Thymus (tissue), 11 donors: ENCODE measurements at regions not wholly inside any gene's neighbourhood (a gene's known extent, or its start where the extent isn't known, plus 50 kb on each side); places are given as distances from the start of the nearest gene placed in this dataset.

Source experiments
- DNase-seq, 9 donors: peaks; one replicate each; pipeline ENCODE4 v3.0.0-alpha.2; 2013; ENCODE audit warnings: low spot score in 9 of 9, low read depth in 6 of 9, missing footprints in 1 of 9
- H3K27ac ChIP-seq, 2 donors: one replicate each; pipeline ENCODE4 v1.5.1; 2013; ENCODE audit warnings: control low read depth in 1 of 2, low read depth in 1 of 2, low read length in 1 of 2, mild to moderate bottlenecking in 1 of 2, moderate library complexity in 1 of 2
- H3K27me3 ChIP-seq, 2 donors: one replicate each; pipeline ENCODE4 v1.5.1; 2013; ENCODE audit warnings: low read length in 1 of 2; ENCODE audit not compliant: control insufficient read depth in 2 of 2, insufficient read depth in 1 of 2
- H3K36me3 ChIP-seq, 2 donors: one replicate each; pipeline ENCODE4 v1.5.1; 2013; ENCODE audit warnings: low read length in 1 of 2, mild to moderate bottlenecking in 1 of 2, moderate library complexity in 1 of 2; ENCODE audit not compliant: control insufficient read depth in 2 of 2, insufficient read depth in 2 of 2
- H3K4me1 ChIP-seq, 2 donors: one replicate each; pipeline ENCODE4 v1.5.1; 2013; ENCODE audit warnings: low read length in 2 of 2; ENCODE audit not compliant: control insufficient read depth in 2 of 2, insufficient read depth in 2 of 2
- H3K4me3 ChIP-seq, 2 donors: one replicate each; pipeline ENCODE4 v1.5.1; 2013; ENCODE audit warnings: low read length in 2 of 2, control low read depth in 1 of 2, mild to moderate bottlenecking in 1 of 2
- H3K9me3 ChIP-seq, 2 donors: one replicate each; pipeline ENCODE4 v1.5.1; 2013; ENCODE audit warnings: low read length in 1 of 2, mild to moderate bottlenecking in 1 of 2; ENCODE audit not compliant: control insufficient read depth in 2 of 2, insufficient read depth in 1 of 2
- WGBS: extraction: QIAGEN DNeasy Blood & Tissue Kit; methylation state at CpG from one replicate; pipeline ENCODE4 v1.1.7; 2013; 5-methylcytosine and 5-hydroxymethylcytosine counted together
- donor health status: healthy.

GRCh38 chr13:73599232-73600128 is 534.7 kb downstream of the KLF12 start:
- DNase-seq: no peak
- no peaks in the 10 kb centered on the region for H3K36me3 ChIP-seq
- H3K27me3 ChIP-seq: no peaks in the 10 kb centered on the region
- no peaks in the 10 kb centered on the region for H3K9me3 ChIP-seq
- no peaks in the 10 kb centered on the region for H3K4me1 ChIP-seq
- 92% methylated on average over 9 of the region's 9 CpGs for whole genome bisulfite sequencing
- no peak overlapping the region for H3K4me3 ChIP-seq
- no peak overlapping the region for H3K27ac ChIP-seq

DNA sequence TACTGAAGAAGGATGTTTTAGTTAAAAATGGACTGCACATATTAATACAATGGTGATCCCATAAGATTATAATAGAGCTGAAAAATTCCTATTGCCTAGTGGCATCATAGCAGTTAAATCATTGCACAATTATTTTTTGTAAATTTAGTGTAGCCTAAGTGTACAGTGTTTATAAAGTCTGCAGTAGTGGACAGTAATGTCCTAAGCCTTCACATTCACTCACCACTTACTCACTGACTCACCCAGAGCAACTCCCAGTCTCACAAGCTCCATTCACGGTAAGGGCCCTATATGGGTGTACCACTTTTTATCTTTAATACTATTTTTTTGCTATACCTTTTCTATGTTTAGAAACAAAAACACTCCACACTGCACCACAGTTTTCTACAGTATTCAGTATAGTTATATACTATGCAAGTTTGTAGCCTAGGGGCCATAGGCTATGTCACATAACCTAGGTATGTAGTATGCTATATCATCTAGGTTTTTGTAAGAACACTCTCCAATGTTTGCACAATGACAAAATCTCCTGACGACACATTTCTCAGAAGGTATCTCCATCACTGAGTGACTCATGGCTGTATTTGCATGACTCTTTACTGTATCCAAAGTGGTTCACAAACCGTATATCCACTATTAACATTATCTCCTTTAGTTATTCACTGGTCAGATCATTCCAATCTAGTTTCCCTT is 536.0 kb downstream of the KLF12 start:
- no peak for DNase-seq
- no peaks in the 10 kb centered on the region for H3K27me3 ChIP-seq
- no peaks in the 10 kb centered on the region for H3K9me3 ChIP-seq
- no peak overlapping the region for H3K4me3 ChIP-seq
- no peaks in the 10 kb centered on the region for H3K36me3 ChIP-seq
- H3K4me1 ChIP-seq: no peaks in the 10 kb centered on the region
- H3K27ac ChIP-seq: no peak overlapping the region
- 80% methylated on average over 3 of the region's 3 CpGs for WGBS

DNA sequence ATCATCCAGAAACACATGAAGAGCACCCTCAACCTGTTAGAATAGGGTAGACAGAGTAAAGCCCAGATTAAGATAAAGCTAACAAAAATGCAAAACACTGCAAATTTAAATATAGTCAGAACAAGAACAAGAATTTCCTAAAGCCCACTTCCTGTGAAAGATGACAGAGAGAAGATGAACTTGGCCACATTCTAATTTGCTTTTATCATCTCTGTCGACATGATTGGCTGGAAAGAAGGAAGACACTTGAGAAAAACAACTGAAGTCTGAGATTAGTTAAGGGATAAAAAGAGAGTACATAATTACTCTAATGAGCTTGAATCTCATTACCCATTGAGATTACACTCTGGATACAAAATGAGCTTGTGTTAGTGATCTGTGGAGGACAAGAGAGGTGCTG is 537.6 kb downstream of the KLF5 start:
- Histone ChIP-seq H3K36me3 (no peaks in the 10 kb centered on the region), H3K4me1 (no peaks in the 10 kb centered on the region), H3K4me3 (no peak overlapping the region), H3K27ac (no peak overlapping the region), H3K9me3 (no peaks in the 10 kb centered on the region), H3K27me3 (no peaks in the 10 kb centered on the region)
- peak in 1 of 9 donors; percentile 15 for DNase-seq
- 63% methylated on average over 1 of the region's 1 CpG for WGBS

DNA sequence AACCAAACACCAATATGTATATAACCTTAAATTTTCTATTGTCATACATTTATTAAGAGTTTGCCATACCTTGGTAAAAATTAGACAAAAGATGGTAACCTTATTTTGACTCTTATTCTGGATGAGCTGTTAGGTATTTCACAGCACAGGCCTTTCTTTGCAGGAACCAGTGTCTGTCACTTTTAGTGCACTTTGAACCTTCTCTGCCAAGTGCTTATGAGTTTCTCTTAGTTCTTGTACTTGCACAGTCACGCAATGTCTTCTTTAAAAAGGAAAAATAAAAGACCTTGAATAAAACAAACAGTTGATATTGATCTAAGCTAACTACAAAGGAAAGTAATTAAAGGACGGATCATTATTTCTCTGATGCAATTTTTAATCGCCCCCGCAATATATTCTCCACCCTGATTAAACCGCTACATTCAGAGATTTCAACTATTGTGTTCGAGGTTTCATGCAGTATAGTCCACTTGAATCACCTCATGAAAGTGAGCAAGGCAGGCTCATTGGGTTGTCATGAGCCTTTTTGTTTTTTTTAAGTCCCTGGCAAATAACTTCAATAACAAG is 534.5 kb downstream of the KLF5 start:
- Histone ChIP-seq H3K27me3 (no peaks in the 10 kb centered on the region), H3K4me1 (no peaks in the 10 kb centered on the region), H3K27ac (no peak overlapping the region), H3K9me3 (no peaks in the 10 kb centered on the region), H3K36me3 (no peaks in the 10 kb centered on the region), H3K4me3 (no peak overlapping the region)
- DNase-seq: no peak
- WGBS: 96% methylated on average over 6 of the region's 6 CpGs

DNA sequence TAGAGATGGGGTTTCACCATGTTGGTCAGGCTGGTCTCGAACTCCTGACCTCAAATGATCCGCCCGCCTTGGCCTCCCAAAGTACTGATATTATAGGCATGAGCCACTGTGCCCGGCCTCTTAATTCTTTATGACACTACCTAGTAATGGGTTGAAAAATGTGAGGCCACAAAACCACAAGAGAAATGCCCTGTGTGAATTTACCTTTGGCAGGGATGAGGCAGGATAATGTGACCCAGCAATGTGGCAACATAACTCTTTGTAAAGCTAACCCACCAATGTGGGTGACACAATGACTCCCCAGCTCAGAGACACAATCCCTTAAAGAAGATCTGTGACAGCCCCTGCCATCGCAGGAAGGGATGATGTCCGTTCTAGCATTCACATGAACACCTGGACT is 533.1 kb downstream of the KLF5 start:
- Histone ChIP-seq H3K27ac (no peak overlapping the region), H3K4me1 (no peaks in the 10 kb centered on the region), H3K36me3 (no peaks in the 10 kb centered on the region), H3K9me3 (no peaks in the 10 kb centered on the region), H3K27me3 (no peaks in the 10 kb centered on the region), H3K4me3 (no peak overlapping the region)
- WGBS: 95% methylated on average over 6 of the region's 6 CpGs
- no peak for DNase-seq

GRCh38 chr13:73590795-73591194 is 532.0 kb downstream of the KLF5 start:
- Histone ChIP-seq H3K4me1 (no peaks in the 10 kb centered on the region), H3K27me3 (no peaks in the 10 kb centered on the region), H3K27ac (no peak overlapping the region), H3K4me3 (no peak overlapping the region), H3K9me3 (no peaks in the 10 kb centered on the region), H3K36me3 (no peaks in the 10 kb centered on the region)
- DNase-seq: no peak

DNA sequence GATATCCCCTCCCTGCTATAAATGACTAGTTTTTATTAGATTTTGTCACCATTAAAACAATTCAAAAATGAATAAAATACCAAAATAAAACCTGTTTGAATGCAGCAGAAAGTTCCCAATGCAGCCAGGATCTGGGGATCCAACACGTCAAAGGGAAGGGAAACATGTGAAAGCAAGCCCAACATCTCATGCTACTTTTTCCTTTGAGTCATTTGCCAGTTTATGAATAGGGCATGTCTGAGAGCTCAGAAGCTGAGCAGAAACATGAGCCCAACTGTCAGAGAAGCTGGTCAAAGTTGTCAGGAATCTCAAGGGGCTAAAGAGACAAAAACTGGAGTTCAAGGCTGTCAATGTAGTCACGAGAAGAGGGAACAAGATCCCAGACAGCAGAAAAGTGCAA is 526.4 kb downstream of the KLF5 start:
- Histone ChIP-seq H3K9me3 (no peaks in the 10 kb centered on the region), H3K4me1 (no peaks in the 10 kb centered on the region), H3K4me3 (no peak overlapping the region), H3K36me3 (no peaks in the 10 kb centered on the region), H3K27me3 (no peaks in the 10 kb centered on the region), H3K27ac (no peak overlapping the region)
- 91% methylated on average over 2 of the region's 2 CpGs for WGBS
- DNase-seq: no peak

- H3K36me3 ChIP-seq: no peaks in the 10 kb centered on the region
- DNase-seq: no peak
- no peak overlapping the region for H3K27ac ChIP-seq
- H3K4me1 ChIP-seq: no peaks in the 10 kb centered on the region
- no peaks in the 10 kb centered on the region for H3K9me3 ChIP-seq
- H3K4me3 ChIP-seq: no peak overlapping the region
- no peaks in the 10 kb centered on the region for H3K27me3 ChIP-seq
- 95% methylated on average over 3 of the region's 3 CpGs for WGBS
These were observed 524.5 kb downstream of the KLF5 start for GRCh38 chr13:73583331-73583730.

- H3K27ac ChIP-seq: no peak overlapping the region
- 98% methylated on average over 3 of the region's 3 CpGs for WGBS
- DNase-seq: no peak
- H3K36me3 ChIP-seq: no peaks in the 10 kb centered on the region
- H3K27me3 ChIP-seq: no peaks in the 10 kb centered on the region
- no peak overlapping the region for H3K4me3 ChIP-seq
- no peaks in the 10 kb centered on the region for H3K4me1 ChIP-seq
- no peaks in the 10 kb centered on the region for H3K9me3 ChIP-seq
These were observed 521.9 kb downstream of the KLF5 start for GRCh38 chr13:73580513-73581267.
